GM19397 (cell line): ENCODE measurements at regions not wholly inside any gene's neighbourhood (a gene's known extent, or its start where the extent isn't known, plus 50 kb on each side); places are given as distances from the start of the nearest gene placed in this dataset.

ENCODE experiments used
- ATAC-seq: cut with Tn5 transposase; IDR thresholded peaks from one replicate; pipeline ENCODE4 v1.9.1; 2021; ENCODE audit warnings: mild to moderate bottlenecking, moderate library complexity; ENCODE audit not compliant: unreplicated experiment

DNA sequence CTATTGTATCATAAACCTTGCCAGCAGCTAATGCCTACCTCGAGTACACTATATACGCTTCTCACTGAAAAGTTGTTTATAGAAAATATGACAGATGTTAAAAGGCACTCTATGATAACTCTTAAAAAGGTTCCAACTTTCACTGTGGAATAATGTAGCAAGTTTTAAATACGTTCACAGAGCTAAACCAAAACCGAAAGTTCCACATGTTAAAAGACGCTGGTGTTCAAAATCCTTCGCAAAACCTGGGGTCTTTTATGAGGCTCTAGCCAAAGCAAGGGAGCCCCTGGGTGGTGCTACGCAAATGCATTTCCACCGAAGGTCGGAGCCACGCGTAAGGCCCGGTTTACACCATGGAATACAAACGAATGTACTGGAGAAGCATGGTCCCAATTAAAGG lies 103.7 kb upstream of the TENM3 start:
- no peak for ATAC-seq

DNA sequence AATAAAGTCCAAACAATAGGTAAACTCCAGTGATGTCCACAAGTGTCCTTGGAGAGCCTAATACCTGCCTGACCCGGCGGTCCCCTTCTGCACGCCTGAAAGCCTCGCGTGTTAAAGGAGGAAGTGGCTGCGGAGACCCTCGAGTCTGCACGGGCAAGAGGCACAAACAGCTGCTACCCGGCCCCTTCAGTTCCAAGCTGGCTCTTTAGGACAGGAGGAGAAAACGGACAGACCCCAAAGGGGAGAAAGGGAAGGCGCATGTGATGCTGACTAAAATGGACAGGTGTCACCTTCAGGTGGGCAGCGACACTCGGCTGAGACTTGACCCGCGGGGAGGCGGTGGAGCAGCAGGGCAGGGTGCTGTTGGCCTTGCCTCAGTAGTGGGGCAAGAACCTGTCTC lies 102.7 kb upstream of the TENM3 start:
- no peak for ATAC-seq

DNA sequence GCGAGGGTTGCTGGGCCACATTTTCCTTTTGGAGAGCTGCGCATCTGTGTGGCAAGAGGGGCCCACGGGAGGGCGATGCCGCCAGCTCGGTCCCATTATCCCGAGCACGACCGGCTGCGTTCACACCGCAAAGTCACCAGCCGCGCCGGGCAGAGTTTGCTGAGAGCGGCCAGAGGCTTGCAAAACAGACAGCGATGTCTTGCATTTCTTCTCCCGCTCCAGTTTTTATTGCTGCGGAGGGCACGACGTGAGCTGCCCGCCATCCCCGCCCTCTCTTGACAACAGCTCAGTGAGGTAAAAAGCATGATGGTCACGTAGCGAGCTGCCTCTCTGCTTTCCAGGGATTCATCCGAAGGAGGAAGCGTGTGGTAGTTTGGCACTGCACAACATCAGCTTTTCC lies 102.1 kb upstream of the TENM3 start:
- no peak for ATAC-seq

DNA sequence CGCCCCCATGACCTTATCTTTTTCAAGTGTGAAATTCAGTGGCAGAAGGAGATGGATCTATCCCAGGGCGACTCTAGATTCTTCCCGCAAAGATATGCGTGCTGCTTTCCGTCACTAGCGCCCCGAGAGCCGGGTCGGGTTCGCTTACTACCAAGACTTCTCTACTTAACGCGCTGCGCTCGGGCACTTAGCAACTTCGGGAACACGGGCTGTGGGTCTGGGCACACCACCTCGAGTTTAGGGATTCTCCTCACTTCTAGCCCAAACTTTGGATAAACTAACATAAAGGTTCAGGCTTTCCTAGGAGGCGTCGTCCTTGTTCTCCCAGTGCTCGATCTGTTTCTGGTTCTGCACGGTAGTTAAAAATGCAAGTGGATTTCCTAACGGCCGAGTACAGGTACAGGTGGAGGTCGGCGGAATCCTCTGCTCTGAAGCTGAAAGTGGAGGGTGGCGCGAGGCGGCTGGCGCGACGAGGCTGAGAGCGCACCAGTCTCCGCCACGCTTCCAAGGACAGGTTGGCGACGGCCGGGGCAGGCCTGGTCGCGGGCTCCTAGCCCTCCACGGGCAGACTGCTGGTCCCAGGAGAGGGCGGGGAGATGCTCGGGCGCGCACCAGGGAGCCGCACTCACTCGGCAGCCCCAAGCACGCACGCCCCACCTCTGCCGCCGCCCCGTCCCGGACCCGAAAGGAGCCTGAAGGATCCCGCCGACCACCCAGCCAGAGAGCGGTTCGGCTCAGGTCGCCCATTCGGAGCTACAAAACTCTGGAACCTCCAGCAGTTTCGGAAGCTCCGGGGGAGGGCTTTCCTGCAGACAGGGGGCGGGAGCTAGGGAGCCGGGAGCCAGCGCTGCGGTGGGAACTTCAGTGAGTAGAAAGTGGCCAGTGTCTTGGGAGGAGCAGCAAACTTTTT lies 100.8 kb upstream of the TENM3 start:
- no peak for ATAC-seq

DNA sequence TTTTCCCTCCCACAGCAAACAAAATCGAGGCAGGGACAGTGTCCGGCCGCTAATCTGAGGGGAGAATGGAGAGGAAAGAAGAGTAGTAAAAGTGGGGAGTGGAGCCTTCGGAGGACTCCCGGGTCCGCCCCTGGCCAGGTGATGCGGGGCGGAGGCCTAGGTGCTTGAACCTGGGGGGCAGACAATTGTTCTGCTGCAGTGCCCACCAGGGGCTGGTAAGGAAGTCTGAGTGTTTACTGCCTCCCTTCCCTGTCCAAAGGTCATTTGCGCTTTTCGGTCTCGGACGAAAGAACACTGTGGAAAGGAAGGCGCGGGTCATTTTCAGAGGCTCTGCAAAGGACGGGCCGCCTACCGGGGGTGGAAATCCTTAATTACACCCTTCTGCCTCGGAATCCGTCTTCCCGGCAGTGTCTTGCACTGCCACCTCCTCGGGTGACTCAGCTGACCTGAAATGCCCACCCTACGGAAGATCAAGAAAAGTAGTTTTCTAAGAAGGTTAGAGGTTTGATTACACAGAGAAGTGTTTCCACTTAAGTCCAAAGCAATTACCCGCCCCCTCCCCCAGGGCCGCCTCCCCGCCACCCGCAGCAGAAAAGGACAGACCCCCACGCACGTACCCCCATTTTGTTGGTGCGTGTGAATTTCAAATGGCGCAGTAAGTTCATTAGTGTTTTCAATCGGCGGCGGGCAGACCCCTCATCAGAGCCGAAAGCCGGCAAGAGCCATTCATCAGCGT lies 99.9 kb upstream of the TENM3 start:
- no peak for ATAC-seq

DNA sequence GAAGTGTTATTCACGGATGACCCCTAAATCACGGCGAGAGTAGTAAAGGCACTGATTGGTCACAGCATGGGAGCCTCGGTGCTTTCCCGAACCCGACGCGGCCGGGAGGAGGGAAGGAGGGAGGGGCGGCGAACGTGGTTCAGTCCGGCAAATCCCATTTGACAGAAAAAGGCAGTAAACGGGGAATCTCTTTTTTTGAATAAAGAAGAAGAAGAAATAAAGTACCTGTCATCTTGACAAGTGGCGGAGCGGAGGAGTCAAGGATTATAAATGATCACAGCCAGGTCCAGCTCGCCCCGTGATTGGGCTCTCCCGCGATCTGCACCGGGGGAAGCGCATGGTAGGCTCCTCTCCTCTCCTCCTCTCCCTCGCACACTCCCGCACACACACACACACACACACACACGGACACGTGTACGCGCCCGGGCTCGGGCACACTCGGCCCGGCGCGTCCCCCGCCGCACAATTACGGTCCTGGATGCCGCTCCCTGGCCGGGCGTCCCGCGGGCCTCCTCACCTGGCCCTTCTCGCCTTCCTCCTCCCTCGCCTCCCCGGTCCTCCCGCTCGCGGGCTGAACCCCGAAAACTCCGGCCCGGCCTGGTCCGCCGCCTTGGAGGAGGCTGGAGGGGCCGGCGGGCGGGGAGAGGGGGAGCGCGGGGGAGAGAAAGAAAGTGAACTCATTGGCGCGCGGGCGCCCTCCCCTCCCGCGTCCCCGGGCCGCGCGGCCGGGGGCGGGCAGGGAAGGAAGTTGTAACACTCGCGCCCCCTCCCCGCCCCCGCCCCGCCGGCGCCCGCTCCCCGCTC lies 99.2 kb upstream of the TENM3 start:
- ATAC-seq: peak; percentile 33

DNA sequence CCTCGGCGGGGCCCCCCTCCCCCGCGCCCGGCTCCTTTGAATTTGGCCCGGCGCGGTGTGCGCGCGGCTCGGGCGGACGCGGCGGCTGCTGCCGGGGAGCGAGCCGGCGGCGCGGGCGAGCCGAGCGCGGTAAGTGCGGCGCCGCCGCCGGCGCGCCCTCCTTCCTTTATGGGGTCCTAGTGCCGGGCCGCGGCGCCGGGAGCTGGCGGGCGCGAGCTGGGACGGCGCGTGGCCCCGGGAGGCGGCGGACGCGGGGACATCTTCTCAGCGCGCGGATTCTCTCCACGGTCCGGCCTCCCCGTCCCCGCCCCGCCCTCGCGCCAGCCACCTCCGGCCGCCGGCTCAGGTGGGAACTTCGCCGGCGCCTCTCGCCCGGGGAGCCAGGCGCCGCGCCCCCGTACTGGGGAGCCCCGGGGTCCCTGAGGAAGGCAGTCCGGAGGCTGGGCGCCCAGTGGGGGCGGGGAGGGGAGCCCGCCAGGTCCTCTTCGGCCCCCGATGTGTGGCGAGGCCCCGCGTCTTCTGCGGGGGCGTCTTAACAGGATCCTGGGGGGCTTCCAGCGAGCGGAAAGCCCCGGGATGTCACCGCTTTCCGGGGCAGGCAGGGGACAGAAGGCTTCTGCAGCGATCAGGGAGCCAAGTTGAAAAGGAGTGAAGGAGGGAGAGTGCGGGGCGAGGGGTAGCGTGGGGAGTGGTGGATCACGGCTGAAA lies 98.4 kb upstream of the TENM3 start:
- ATAC-seq: peak; percentile 59

DNA sequence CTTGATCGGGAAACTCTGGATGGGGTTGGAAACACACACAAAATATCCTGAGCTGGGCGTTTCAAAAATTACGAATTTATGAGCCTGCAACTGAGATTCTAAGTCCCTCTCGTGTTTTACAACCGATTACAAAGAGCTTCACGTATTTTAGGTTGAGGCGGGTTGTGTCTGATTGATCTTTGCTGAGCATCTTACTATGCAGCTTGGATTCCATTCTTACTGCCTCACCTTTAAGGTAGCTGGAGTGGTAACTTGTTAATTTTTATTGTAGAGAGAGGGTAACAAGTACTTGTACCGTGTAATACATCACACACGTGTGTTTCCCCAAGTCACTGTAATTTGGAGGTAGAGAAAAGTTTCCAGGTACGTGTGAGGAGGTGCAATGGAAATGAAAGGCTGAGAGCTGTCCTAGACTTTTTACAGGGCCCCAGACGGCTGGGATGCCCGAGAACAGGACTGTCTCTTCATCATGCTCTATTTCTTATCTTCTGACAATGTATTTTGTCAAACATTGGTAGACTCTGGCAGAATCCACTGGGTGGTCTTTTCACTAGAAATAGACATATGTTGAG lies 97.8 kb upstream of the TENM3 start:
- ATAC-seq: no peak

DNA sequence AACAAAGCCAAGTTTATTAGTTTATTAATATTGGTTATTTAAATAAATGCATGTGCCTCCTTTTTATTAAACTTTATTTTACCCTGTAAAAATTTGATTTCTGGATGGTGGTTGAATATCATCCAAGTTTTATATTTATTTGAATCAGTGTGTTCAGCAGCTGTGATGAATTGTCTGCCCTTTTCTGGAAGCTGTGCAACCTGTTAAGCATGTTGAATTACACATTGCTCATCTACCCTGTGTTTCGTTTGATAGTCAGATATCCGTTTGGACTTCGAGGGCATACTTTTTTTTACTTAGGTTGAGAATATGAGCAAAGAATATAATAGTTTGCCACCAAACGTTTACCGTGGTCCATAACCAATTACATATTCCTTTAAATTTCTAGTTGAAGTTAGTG lies 95.8 kb upstream of the TENM3 start:
- ATAC-seq: no peak

DNA sequence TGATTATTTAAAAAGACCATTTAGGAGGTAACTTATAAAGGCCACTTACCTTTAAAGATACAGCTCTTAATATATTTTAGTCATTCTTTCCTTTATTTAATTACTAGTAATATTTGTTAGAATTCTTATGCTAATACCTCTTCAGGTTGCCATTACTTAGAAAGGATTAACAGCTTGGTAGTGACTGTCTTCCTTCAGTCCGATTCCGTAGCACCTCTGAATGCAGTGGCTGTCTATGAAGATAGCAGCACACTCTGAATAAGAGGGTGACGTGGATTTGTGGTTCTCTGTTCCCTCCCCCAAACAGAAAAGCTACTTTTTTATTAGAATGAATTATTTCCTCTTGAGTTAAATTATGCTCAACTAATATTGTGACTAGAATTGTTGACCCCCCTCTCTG lies 92.6 kb upstream of the TENM3 start:
- no peak for ATAC-seq

DNA sequence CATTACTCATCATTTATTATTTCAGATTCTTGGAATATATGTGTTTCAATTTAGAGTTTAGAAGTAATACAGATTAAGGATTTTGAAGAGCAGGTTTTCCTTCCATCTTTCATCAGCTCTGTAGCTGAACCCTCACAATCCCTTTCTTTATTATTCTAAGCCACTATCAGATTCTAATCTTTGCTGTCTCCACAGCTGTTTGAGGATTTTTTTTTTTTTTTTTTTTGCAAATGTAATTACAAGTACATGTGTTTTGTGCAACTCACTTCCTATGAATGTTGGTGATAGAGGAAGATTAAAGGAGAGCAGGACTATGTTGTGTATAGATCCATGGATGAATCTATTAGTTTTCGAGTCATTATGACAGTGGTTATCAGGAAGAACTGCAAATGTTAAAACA lies 87.4 kb upstream of the TENM3 start:
- no peak for ATAC-seq

DNA sequence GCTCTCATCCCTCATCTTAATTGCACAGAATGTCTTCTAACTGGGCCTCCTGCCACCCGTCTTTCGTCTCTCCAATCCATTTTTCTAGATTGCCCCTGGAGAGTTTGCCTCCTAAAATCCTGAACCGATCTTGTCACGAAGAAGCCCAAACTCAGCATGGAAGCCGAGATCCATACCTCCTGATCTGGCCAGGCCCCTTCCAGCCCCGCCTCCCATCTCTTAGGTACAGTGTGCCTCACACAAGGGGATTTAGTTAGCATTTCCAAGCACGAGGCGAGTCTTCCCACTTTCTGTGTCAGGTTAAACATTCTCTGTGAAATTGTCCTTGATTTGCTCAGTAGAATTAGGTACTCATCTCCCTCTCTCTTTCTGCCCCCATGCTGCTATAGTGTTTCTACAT lies 80.0 kb upstream of the TENM3 start:
- no peak for ATAC-seq

DNA sequence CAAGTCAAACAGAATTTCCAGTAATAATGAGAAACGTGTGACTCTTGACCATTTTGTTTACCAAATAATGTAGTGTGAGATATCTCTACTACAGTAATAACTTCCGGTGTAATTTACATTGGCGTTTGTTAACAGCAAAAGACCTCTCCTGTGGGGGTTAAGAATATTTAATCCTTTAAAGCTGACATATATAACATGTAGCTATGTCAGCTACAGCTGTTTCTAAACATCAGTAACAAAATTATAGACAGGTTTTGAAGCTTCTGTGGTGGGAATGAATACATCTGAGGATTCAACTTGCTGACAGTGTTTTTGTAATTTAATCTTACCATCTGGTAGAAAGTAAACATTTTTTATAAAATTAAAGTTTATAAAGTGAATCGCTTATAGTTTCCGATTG lies 73.6 kb upstream of the TENM3 start:
- no peak for ATAC-seq

DNA sequence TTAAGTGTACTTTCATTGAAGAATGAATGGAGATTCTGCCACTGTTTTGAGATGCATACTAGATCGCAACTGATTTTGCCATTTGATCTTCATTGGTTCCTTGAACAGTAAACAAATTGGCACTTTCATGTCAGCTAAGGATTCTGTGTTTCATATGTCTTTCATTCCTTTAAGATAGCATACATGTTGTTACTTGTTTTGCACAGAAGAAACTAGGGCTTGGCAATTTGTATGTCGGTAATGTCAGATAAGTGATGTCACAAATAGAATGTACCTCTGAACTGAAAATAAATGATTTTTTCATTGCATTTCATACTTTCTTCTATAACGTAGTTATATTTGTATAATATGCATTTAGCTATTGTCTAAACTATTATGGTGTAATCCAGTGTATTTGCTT lies 73.2 kb upstream of the TENM3 start:
- ATAC-seq: no peak

DNA sequence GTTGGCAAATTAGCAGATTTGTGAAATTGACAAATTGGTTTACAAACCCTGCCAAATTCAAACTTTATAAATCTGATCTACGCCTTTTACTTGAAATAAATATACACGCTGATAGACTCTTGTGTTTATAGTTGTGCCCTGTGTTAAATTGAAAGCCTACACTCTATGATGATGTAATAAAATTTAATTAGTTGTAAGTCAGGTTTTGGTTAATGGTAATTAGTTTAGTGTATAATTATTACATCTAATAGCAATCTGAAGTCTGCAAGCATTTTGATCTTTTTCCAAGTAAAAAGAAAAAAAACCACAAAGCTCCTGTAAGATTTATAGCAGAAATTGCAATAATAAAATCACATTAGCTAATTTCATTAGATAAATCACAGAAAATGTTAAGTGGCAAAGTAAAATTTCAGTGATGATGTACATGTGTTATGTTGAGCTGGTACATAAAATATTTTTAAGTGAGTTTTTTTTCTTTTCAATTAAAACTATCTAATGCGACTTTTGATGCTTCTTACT lies 72.7 kb upstream of the TENM3 start:
- ATAC-seq: no peak

DNA sequence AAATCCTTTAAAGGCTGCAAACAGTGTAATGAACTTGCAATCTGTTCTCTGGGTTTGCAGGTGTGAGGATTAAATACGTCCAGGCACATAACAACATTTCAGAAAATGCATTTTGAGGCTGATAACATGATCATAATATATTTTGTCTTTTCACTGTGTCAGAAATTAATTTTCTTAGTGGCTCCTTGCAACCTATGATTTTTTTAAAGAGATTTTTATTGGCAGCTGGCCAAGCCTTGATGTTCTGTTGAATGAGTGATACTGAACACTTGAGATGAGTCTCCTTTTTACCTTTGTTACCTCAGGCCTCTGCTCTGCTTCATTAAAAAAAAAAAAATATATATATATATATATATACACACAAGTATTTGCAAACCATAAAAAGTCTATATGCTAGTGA lies 68.2 kb upstream of the TENM3 start:
- ATAC-seq: no peak

DNA sequence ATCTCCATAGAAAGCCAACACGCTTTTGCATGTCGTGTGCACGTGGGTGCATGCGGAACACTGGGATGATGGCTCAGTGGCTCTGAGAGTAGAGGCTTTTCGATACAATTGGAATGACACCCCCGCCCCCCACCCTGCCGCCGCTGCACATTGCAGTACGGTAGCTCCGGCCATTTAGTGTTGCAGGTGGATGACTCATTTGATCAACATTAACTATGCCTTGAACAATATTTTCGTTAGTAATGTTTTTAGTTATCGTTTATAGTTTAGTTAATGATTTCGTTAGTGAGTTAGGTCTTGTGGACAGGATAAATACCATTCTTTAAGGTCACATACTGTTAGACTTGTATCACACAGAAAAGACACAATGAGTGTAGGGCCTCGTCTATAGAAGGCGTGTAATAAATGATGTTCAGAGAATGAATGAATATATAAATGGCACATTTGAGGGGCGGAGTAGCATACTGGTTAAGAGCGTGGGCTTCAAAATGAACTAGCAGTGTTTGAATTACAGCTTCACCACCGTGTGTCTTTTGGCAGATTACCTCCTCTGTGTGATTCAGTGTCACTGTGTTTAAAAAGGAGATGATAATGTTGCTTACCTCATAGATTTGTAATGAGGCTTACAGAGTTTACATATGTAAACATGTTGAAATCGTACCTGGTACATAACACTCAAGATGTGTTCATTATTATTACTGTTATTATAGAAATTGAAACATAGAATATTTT lies 67.2 kb upstream of the TENM3 start:
- ATAC-seq: no peak

DNA sequence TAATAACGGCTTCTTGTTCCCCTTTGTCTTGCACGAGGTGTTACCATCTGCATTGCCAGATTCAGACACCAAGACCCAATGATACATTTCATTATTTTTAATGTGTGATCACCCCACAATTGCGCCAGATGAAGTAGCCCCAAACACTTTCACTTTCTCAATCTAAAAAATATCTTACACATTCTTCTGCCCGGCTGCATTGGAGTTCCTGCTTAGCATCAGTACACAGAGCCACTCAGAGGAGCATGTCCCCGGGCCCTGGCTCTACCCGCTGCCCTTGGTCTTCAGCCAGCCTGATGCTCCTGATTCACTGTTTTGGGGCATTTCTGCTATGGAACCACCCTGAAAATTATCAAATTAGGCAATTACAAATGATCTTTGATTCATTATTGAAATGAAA lies 66.0 kb upstream of the TENM3 start:
- no peak for ATAC-seq

DNA sequence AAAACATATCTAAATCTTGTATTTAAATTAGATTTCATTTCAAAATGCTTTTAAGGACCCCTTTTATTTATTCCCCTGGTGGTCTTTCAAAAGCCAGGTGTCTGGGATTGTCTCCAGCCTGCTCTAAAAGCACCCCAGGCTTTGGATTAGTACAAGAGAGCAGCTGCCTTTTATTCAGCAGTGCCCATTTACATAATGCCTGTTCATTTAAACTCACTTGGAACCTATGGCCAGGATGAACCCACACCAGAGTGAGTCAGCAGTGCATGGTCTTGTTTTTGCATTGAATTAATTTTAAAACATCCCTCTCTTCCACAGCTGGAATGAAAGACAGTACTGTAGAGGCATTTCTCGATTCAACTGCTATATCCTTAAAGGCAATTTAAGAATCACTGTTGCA lies 64.1 kb upstream of the TENM3 start:
- no peak for ATAC-seq

DNA sequence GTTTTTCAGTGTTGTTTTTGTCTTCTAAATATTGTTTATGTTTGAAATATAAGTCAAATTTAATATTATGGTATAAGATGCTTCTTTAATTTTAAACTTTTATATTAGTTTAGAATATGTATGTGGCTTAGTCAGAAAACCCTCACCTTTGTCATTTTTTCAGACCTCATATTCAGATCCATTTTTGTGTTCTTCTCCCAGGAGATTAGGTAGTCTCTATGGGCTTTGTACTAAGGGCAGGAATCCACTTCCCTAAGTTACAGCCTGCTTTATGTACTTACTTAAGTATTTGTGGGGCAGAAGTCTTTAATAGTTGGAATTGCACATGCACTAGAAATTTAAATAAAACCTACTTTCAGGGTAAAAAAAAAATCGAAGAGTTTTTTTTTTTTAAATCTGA lies 63.5 kb upstream of the TENM3 start:
- no peak for ATAC-seq
